HG03575 (cell line): ENCODE measurements at regions not wholly inside any gene's neighbourhood (a gene's known extent, or its start where the extent isn't known, plus 50 kb on each side); places are given as distances from the start of the nearest gene placed in this dataset.
A peak's percentile ranks its signal among the peaks of the same experiment; 100 is the strongest.

Experiments
- ATAC-seq: cut with Tn5 transposase; IDR thresholded peaks from one replicate; pipeline ENCODE4 v1.9.1; 2021; ENCODE audit not compliant: unreplicated experiment, insufficient number of reproducible peaks, low FRiP score; ENCODE audit errors: extremely low read depth

- ATAC-seq, result peak; percentile 74
Measured at GRCh38 chr14:39912192-39913100, 480.2 kb upstream of the FBXO33 start.

GRCh38 chr14:39897657-39898056 is 465.4 kb upstream of the FBXO33 start:
- no peak for ATAC-seq

GRCh38 chr14:39890026-39890425 is 457.8 kb upstream of the FBXO33 start:
- no peak for ATAC-seq

GRCh38 chr14:39884091-39884490 is 451.9 kb upstream of the FBXO33 start:
- no peak for ATAC-seq

GRCh38 chr14:39880965-39881364 is 448.7 kb upstream of the FBXO33 start:
- ATAC-seq, result no peak

GRCh38 chr14:39880106-39880695 is 448.0 kb upstream of the FBXO33 start:
- ATAC-seq, result no peak

- ATAC-seq, result no peak
Measured at GRCh38 chr14:39877577-39878190, 445.5 kb upstream of the FBXO33 start.

GRCh38 chr14:39876916-39877315 is 444.7 kb upstream of the FBXO33 start:
- no peak for ATAC-seq

GRCh38 chr14:39875028-39875427 is 442.8 kb upstream of the FBXO33 start:
- no peak for ATAC-seq

- ATAC-seq, result no peak
Measured at GRCh38 chr14:39873791-39874190, 441.6 kb upstream of the FBXO33 start.

- ATAC-seq, result no peak
Measured at GRCh38 chr14:39868949-39869348, 436.7 kb upstream of the FBXO33 start.

GRCh38 chr14:39868251-39868650 is 436.0 kb upstream of the FBXO33 start:
- no peak for ATAC-seq

- ATAC-seq, result no peak
Measured at GRCh38 chr14:39863441-39863840, 431.2 kb upstream of the FBXO33 start.

- ATAC-seq, result no peak
Measured at GRCh38 chr14:39861696-39862095, 429.5 kb upstream of the FBXO33 start.

GRCh38 chr14:39861229-39861600 is 429.0 kb upstream of the FBXO33 start:
- ATAC-seq, result no peak

GRCh38 chr14:39860596-39861228 is 428.5 kb upstream of the FBXO33 start:
- ATAC-seq, result no peak

GRCh38 chr14:39859314-39859713 is 427.1 kb upstream of the FBXO33 start:
- ATAC-seq, result no peak

- ATAC-seq, result no peak
Measured at GRCh38 chr14:39857376-39858055, 425.3 kb upstream of the FBXO33 start.

- ATAC-seq, result no peak
Measured at GRCh38 chr14:39853441-39853840, 421.2 kb upstream of the FBXO33 start.
